ENCODE measurements at regions not wholly inside any gene's neighbourhood (a gene's known extent, or its start where the extent isn't known, plus 50 kb on each side); places are given as distances from the start of the nearest gene placed in this dataset.
"Not testable (repeated sequence)": the region's sequence is repeated elsewhere in the genome, so short reads cannot be mapped to it uniquely, and the experiment has no call there.

DNA sequence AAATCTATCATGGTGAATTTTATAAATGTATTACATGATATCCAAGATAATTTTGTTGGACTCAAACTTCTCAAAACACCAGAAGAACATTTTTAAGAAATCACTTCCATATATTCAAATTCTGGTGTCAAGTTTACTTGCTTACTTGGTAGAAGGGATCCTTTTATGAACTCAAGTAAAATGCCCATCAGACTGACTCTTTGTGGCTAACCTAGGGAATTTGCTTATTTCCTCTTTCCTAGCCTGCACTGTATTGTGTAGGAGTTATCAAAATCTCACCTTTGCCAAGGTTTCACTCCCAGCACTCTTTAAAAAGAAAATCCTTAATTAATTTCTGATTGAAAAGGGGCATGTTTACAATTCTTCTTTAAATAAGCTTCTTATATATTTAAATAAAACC, 196.5 kb downstream of the DUSP6 start:
- DNase-seq (ENCODE audit: low read depth, low spot score), result no peak

DNA sequence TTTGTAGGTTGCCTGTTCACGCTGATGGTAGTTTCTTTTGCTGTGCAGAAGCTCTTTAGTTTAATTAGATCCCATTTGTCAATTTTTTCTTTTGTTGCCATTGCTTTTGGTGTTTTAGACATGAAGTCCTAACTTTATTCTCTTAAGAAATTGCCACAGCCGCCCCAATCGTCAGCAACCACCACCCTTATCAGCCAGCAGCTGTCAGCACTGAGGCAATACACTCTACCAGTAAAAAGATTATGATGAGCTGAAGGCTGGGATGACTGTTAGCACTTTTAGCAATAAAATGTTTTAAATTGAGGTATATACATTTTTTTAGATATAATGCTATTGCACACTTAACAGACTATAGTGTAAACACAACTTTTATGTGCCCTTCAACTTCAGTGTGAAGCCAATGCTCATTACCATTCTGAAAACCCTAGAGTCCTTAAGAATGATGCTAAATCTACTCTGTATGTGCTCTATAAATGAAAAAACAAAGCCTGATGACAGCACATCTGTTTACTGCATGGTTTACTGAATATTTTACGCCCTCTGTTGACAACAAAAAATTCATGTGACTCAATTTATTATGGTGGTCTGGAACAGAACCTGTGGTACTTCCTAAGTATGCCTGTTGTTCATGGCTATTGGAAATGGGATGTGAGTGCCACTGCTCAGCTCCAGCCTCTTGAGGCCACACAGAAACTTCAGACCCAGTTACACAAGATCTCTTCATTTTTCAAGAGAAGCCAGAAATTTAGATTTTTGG, 197.4 kb downstream of the DUSP6 start:
- no peak for DNase-seq (ENCODE audit: low read depth, low spot score)

- no peak for DNase-seq (ENCODE audit: low read depth, low spot score)
Observed at GRCh38 chr12:89153341-89153740, 199.0 kb downstream of the DUSP6 start.

DNA sequence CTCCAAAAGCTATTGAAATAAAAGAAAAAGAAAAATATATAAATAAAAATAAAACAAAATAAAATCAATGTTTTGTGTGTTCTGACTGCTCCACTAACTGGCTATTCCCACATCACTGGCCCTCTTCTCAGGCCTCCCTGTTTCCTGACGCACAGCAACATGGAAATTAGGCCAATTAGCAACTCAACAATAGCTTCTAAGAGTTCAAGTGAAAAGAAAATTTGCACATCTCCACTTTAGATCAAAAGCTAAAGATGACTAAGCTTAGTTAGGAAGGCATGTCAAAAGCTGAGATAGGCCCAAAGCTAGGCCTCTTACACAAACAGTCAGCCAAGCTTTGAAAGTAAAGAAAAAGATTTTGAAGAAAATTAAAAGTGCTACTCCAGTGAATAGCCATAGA, 200.8 kb downstream of the DUSP6 start:
- DNase-seq (ENCODE audit: low read depth, low spot score), result no peak

GRCh38 chr12:89150789-89151188, 201.5 kb downstream of the DUSP6 start:
- DNase-seq (ENCODE audit: low read depth, low spot score), result not testable (repeated sequence)

DNA sequence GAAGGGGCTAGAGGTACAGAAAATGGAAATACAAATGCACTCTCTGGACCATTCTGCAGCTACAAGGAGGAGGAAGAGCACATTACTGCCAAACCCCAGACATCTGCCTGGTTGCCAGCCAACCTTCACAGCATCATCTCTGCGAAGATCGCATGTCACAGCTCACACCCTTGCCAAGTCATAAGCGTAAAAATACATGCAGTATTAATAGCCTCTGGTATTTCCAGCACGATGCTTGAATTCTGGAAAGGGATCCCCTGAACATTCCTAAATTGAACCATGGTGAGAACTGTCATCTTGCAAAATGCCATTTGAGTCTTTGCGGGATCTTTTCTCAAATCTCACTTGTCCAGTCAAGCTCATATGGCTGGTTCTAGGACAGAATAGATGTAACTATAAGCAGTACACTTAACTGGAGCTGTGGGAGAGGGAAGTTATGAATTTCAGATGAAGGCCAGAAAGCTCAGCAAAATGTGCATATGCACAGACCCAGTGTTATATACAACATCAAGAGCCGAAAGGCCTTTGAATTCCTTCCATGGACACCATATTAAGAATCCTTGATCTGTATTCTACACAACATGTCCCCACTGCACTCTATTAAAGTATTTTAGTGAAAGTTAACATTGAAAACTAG, 211.6 kb downstream of the DUSP6 start:
- DNase-seq (ENCODE audit: low read depth, low spot score), result no peak

- no peak for DNase-seq (ENCODE audit: low read depth, low spot score)
Observed at GRCh38 chr12:89140141-89140540, 212.2 kb downstream of the DUSP6 start.

- DNase-seq (ENCODE audit: low read depth, low spot score), result no peak
Observed at GRCh38 chr12:89139390-89139789, 212.9 kb downstream of the DUSP6 start.

DNA sequence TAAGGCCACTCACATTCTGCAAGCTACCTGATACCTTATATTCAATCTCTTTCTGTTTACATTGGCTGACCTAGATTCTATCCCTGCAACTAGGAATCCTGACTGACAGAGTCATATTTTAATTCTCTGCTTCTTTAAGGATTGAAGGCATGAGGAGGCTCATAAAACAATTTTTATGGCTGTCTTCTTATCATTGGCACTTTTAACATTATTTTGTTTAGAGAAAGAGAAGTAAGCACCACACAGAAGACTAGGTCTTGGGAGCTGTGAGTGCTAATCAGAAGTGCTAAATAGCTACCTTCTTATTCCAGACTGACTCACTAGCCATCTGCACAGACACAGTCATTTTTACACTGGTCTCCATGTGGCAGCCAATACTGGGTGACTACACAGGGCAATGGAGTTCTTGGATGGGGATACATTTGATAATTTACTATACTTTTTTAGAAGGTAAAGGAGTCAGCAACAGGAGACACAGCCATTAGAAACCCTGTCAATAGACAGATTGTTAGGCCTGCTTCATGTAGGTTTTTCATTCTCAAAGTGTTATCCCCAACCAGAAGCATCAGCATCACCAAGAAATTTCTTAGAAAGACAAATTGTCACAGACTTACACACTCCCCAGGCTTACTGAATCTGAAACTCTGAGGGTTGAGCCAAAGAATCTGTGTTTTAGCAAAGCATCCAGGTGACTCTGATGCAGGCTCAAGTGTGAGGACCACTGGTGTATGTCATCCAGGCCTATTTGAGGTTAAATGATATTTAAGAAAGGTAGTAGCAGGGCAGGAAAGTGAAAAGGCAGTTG, 214.1 kb downstream of the DUSP6 start:
- DNase-seq (ENCODE audit: low read depth, low spot score), result no peak

DNA sequence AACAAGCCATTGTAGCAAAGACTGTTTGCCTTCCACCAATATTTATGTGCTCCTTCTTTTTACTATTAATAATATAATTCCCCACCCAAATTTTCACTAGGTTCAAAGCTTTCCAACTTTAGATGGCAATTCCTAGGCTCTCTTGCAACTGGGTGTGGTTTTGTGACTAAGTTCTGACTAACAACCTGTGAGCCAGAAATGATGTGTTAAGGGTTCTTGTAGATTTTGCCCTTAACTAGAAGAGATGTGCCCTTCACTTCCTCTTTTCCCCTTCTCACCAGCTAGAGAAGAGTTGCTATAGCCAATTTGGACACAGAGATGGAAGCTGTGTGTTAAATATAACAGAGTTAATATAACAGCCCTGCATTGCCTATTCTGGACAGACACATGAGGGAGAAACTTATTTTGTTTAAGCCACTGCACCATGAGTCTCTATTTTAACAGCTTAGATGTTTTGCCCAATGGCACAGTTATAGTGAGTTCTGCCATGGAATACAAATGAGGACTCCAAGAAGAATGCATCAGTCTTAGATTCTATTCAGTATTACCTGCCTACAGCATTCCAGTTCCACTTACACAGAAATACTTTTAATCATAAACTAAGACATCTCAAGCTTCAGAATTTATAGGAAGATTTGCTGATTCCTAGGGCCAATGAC, 216.2 kb downstream of the DUSP6 start:
- no peak for DNase-seq (ENCODE audit: low read depth, low spot score)

DNA sequence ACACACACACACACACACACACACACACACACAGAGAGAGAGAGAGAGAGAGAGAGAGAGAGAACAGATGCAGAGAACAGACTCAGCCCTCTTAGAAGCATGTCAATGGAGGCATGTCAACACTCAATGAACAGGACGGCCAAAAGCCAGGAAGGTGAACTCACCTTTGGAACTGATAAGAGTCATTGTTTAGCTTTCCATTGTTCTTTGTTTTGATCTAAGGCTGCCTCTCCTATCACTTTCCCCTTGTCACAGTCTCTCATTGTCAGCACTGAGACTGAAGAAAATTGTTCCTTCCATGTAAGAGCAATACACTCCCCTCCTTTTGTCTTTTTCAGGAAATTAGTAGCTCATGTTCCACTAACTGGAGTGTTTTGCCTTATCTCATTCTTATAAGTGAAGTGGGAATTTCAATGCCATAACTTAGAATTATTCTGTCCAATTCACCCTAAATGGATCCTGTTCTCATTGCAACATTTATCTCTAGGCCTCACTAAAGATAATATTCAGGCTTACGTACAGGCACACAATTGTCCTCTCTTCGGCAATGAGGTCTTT, 218.0 kb downstream of the DUSP6 start:
- no peak for DNase-seq (ENCODE audit: low read depth, low spot score)

DNA sequence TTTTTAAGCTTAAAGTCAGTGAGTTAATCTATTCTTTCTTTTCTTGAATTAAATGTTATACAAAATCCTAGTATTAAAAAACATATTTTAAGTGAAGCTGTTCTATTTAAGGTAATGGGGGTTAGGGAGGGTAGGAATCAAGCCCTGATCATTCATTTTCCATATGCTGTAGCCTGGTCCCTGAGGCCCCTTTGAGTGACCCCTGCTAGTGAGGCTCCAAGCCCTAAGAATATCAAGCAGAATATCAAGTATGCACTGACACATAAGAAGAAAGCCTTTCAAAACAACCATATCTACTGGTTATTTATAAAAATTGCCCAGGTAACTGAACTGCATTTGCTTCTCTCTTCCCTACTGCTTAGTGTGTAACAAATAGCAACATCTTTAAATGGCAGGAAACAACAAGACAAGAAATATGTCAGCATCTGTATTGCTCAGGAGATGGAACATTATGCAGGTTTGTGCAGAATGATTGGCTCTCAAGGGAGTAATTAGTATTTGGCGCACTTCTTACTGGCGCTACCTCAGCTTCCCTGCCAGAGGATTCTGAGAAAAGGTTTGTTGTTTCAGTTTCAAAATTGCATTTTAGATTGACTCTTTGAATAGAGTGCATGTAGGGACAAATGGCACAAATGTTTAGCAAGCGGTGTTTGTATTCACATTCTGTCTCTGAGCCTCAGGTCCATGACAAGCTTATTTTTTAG, 223.0 kb downstream of the DUSP6 start:
- DNase-seq (ENCODE audit: low read depth, low spot score), result no peak

DNA sequence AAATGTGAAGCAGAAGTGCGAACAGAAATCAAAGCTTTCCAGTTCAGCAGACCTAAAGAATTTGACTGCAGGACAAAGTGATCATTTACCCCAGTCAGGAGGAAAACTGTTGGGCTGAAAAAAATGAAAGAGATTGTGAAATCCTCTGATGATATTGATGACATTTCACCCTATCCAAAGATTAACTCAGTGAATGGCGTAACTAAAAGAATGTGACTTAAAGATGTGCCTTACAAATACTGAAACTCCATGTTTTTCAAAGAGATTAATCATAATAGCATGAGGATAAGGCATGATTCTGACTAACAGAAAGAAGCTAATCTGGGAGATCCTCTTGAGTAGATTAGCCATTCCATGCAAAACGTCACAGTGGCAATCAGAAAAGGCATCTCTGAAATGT, 225.6 kb downstream of the DUSP6 start:
- DNase-seq (ENCODE audit: low read depth, low spot score), result no peak

- no peak for DNase-seq (ENCODE audit: low read depth, low spot score)
Observed at GRCh38 chr12:89122852-89123251, 229.4 kb downstream of the DUSP6 start.

DNA sequence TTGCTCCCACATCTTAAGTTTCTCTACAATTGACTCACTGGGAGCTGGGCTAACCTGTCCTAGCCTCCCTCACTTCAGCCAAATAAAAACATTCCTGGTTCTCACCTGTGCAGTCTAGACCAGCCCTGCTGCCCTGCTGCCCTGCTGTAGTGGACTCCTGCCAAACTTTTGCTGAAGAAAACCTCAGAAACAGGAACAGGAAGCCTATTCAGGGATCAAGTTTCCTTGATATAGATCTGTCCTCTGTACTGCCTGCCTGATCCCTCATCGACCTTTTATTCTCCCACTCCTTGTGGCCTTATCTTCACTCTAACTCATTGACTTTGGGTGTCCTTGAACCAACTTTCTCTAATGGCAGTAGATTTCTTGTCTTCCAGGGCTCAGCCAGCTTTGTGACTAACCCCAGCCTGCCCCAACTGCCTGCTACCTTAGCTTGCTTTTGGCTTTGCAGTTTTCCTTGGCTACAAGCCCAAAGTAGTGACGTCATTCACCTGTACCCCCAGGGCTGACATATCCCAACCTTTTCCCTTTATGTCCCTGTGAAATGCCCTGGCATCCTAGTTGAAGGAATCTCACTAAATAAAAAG, 234.8 kb downstream of the DUSP6 start:
- DNase-seq (ENCODE audit: low read depth, low spot score), result no peak

- no peak for DNase-seq (ENCODE audit: low read depth, low spot score)
Observed at GRCh38 chr12:89111964-89112363, 240.3 kb downstream of the DUSP6 start.

GRCh38 chr12:89108265-89108664, 244.0 kb downstream of the DUSP6 start:
- DNase-seq (ENCODE audit: low read depth, low spot score), result no peak

DNA sequence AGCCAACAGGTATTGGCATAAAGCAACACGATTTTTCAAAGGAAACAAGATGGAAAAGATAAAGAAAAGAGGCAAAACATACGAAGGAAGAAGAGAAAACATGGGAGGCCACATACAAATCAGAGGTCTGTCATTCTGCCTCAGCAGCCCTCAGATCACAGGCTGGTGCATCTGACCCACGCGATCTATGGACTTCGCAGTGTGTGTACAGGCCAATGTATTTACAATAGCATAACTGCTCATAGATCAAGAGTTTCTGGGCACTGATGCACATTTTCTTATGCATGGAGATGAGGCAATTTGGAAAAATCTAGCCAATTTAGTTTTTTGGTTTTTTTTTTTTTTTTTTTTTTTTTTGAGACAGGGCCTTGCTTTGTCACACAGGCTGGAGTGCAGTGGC, 245.4 kb downstream of the DUSP6 start:
- no peak for DNase-seq (ENCODE audit: low read depth, low spot score)

- no peak for DNase-seq (ENCODE audit: low read depth, low spot score)
Observed at GRCh38 chr12:89105243-89105642, 247.1 kb downstream of the DUSP6 start.

- no peak for DNase-seq (ENCODE audit: low read depth, low spot score)
Observed at GRCh38 chr12:89103831-89104230, 248.5 kb downstream of the DUSP6 start.

DNA sequence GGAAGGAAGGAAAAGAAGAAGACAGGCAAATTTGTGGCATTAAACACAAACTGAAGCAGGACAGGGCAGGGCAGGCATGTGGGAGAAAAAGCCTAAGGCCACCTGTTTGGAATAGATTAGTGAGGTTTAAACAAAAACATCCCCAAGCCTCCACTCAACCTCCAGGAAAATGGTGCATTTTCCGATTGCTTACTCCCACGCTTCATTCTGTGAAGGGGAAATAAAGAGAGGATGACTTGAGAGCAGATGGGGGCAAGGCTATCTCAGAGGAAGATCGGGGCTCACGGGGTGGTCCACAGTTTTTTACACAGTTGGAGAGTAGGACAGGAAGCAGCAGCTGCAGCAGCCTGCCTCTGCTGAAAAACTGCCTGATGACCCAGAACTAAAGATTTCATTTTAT, 250.9 kb downstream of the DUSP6 start:
- DNase-seq (ENCODE audit: low read depth, low spot score), result no peak

Data from activated CD4-positive, CD25-positive, alpha-beta regulatory T cell treated with anti-CD3 and anti-CD28 coated beads, Interleukin-2, amount 50 U/mL, for 16 hours (primary cell).